GM19468 (cell line): ENCODE measurements at regions not wholly inside any gene's neighbourhood (a gene's known extent, or its start where the extent isn't known, plus 50 kb on each side); places are given as distances from the start of the nearest gene placed in this dataset.
"Not testable (repeated sequence)": the region's sequence is repeated elsewhere in the genome, so short reads cannot be mapped to it uniquely, and the experiment has no call there.

Experiments used
- ATAC-seq: cut with Tn5 transposase; IDR thresholded peaks from one replicate; pipeline ENCODE4 v1.9.1; 2021; ENCODE audit warnings: mild to moderate bottlenecking, moderate library complexity, moderate number of reproducible peaks; ENCODE audit not compliant: unreplicated experiment; ENCODE audit errors: extremely low read depth

- ATAC-seq, result no peak
Observed at GRCh38 chrX:13190051-13190450, 129.8 kb downstream of the ATXN3L start.

GRCh38 chrX:13189380-13189779 is 130.5 kb downstream of the ATXN3L start:
- ATAC-seq, result no peak

- ATAC-seq, result no peak
Observed at GRCh38 chrX:13188731-13189309, 131.0 kb downstream of the ATXN3L start.

- not testable (repeated sequence) for ATAC-seq
Observed at GRCh38 chrX:13186643-13187042, 133.2 kb downstream of the ATXN3L start.

- no peak for ATAC-seq
Observed at GRCh38 chrX:13180807-13181206, 136.4 kb upstream of the FAM9C start.

- ATAC-seq, result no peak
Observed at GRCh38 chrX:13179586-13179985, 135.2 kb upstream of the FAM9C start.

GRCh38 chrX:13179100-13179499 is 134.7 kb upstream of the FAM9C start:
- no peak for ATAC-seq

- ATAC-seq, result no peak
Observed at GRCh38 chrX:13177921-13178566, 133.6 kb upstream of the FAM9C start.

- no peak for ATAC-seq
Observed at GRCh38 chrX:13175056-13175455, 130.6 kb upstream of the FAM9C start.

GRCh38 chrX:13170966-13171558 is 126.6 kb upstream of the FAM9C start:
- no peak for ATAC-seq

GRCh38 chrX:13169684-13170083 is 125.3 kb upstream of the FAM9C start:
- ATAC-seq, result no peak

- no peak for ATAC-seq
Observed at GRCh38 chrX:13168269-13168668, 123.8 kb upstream of the FAM9C start.

GRCh38 chrX:13167481-13168231 is 123.2 kb upstream of the FAM9C start:
- ATAC-seq, result no peak

GRCh38 chrX:13165266-13166189 is 121.1 kb upstream of the FAM9C start:
- no peak for ATAC-seq

- ATAC-seq, result no peak
Observed at GRCh38 chrX:13164611-13165010, 120.2 kb upstream of the FAM9C start.

GRCh38 chrX:13162772-13163410 is 118.5 kb upstream of the FAM9C start:
- no peak for ATAC-seq

- no peak for ATAC-seq
Observed at GRCh38 chrX:13159886-13160285, 115.5 kb upstream of the FAM9C start.

- no peak for ATAC-seq
Observed at GRCh38 chrX:13158911-13159310, 114.5 kb upstream of the FAM9C start.

GRCh38 chrX:13155550-13155949 is 111.1 kb upstream of the FAM9C start:
- ATAC-seq, result not testable (repeated sequence)

GRCh38 chrX:13153796-13154195 is 109.4 kb upstream of the FAM9C start:
- no peak for ATAC-seq
